ENCODE measurements at regions not wholly inside any gene's neighbourhood (a gene's known extent, or its start where the extent isn't known, plus 50 kb on each side); places are given as distances from the start of the nearest gene placed in this dataset.

DNA sequence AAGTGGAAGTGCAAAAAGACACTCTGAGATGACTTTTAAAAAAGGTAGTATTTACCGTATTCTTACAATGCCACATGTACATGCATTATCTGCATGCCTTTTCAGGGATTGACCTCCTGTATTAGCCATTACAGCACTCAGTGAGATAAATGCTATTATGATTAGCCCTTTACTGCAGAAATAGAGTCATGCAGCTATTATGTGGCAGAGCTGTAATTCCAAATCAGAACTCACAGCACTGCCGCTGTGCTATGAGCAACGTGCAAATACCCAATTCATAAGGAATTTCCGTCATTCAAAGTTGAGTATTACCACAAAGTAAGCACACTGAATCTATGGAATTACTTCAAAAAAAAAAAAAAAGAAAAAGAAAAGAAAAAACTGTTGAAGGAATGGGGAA lies 92.1 kb upstream of the SMAD1 start:
- TF ChIP-seq, protein P1, sequence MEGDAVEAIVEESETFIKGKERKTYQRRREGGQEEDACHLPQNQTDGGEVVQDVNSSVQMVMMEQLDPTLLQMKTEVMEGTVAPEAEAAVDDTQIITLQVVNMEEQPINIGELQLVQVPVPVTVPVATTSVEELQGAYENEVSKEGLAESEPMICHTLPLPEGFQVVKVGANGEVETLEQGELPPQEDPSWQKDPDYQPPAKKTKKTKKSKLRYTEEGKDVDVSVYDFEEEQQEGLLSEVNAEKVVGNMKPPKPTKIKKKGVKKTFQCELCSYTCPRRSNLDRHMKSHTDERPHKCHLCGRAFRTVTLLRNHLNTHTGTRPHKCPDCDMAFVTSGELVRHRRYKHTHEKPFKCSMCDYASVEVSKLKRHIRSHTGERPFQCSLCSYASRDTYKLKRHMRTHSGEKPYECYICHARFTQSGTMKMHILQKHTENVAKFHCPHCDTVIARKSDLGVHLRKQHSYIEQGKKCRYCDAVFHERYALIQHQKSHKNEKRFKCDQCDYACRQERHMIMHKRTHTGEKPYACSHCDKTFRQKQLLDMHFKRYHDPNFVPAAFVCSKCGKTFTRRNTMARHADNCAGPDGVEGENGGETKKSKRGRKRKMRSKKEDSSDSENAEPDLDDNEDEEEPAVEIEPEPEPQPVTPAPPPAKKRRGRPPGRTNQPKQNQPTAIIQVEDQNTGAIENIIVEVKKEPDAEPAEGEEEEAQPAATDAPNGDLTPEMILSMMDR (IDR thresholded peaks at IDR 0.05; ENCODE audit: insufficient read depth, low read length, missing control alignments), result no peak
- DNase-seq (ENCODE audit: low read depth, low spot score), result no peak
- CTCF ChIA-PET, result no interaction called here
- POLR2A ChIA-PET, result no interaction called here
- H3K4me3 ChIP-seq (ENCODE audit: low read depth, low read length), result no peak overlapping the region

DNA sequence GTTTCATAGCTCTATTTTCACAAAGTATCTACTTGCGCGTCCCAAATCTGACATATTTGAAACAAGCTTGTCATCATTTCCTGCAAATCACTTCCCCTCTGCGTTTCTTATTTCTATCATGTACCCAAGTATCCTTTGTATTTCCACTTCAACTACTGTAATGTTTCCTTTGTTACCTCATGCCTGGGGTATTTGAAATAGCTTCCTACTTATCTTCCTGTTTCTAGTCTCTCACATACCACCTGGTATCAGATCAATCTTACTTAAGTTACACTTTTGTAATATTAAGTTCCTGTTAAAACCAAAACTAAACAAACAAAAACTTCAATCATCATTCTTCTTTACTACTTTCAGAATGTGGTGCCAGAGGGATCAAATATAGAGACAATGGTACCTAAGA lies 93.6 kb upstream of the SMAD1 start:
- TF ChIP-seq, protein P1 (IDR thresholded peaks at IDR 0.05; ENCODE audit: insufficient read depth, low read length, missing control alignments), result no peak
- no peak overlapping the region for H3K4me3 ChIP-seq (ENCODE audit: low read depth, low read length)
- POLR2A ChIA-PET, result no interaction called here
- DNase-seq (ENCODE audit: low read depth, low spot score), result no peak
- CTCF ChIA-PET, result no interaction called here

DNA sequence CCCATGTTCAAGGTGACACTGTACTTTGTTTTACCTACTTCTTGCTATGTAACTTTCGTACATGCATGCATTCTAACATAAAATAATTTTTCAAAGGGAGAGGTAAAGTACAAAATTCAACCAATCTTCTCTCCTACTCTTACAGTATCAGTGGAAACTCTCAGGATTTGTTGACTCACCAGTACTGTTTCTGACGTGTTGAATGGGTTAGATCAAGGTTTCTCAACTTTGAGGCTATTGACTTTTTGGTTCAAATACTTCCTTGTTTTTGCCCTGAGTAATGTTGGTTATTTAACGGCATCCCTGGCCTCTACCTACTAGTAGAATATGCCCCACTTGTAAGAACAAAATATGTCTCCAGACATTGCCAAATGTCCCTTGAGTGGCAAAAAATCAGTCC lies 94.6 kb upstream of the SMAD1 start:
- POLR2A ChIA-PET, result no interaction called here
- TF ChIP-seq, protein P1 (IDR thresholded peaks at IDR 0.05; ENCODE audit: insufficient read depth, low read length, missing control alignments), result no peak
- DNase-seq (ENCODE audit: low read depth, low spot score), result no peak
- CTCF ChIA-PET, result no interaction called here
- no peak overlapping the region for H3K4me3 ChIP-seq (ENCODE audit: low read depth, low read length)

DNA sequence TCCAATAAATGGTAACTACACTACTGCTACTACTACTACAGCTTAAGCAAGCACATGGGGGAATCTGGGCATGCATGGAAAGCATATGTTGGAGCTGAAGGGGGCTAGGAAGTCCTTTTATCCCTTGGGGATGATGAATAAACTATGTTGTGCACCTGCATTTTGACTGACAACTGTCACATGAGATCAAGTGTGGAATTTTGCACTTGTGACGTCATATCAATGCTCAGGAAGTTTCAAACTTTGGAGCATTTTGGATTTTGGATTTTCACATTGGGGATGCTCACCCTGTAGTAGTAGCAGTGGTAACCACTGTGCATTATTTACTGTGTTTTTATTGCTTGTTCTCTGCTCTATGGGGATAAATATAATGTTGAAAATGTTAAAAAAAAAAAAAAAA lies 100.5 kb upstream of the SMAD1 start:
- ChIA-PET POLR2A (no interaction called here), CTCF (no interaction called here)
- DNase-seq (ENCODE audit: low read depth, low spot score), result no peak
- no peak overlapping the region for H3K4me3 ChIP-seq (ENCODE audit: low read depth, low read length)
- TF ChIP-seq, protein P1 (IDR thresholded peaks at IDR 0.05; ENCODE audit: insufficient read depth, low read length, missing control alignments), result no peak

DNA sequence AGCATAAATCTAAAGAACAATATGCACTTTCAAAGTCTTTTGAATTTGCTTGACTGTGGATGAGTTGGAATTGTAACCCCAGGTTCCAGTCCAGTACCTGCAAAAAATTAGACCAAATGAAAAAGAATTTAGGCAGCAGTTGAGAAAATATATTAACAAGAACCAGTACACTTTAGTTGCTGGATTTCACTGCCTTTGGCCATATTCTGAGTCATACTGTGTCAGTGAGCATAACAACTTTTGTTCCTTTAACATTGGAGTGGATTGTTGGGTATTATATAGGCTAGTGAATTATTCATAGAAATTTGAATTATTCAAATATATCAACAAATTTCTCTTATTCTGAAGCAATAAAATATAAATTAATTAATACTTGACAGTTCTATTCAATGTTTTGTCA lies 101.5 kb upstream of the SMAD1 start:
- ChIA-PET CTCF (no interaction called here), POLR2A (no interaction called here)

DNA sequence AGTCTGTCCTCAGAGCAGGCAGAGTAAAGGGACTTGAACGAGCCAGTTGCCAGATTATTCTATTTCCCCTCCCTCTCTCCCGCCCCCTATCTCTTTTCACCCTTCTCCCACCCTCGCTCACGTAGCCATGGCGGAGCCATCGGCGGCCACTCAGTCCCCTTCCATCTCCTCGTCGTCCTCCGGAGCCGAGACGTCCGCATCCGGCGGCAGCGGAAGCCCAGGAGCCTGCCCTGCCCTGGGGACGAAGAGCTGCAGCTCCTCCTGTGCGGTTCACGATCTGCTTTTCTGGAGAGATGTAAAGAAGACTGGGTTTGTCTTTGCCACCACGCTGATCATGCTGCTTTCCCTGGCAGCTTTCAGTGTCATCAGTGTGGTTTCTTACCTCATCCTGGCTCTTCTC lies 106.2 kb upstream of the SMAD1 start:
- DNase-seq (ENCODE audit: low read depth, low spot score), result no peak
- ChIA-PET POLR2A (no interaction called here), CTCF (no interaction called here)
- no peak overlapping the region for H3K4me3 ChIP-seq (ENCODE audit: low read depth, low read length)
- TF ChIP-seq, protein P1 (IDR thresholded peaks at IDR 0.05; ENCODE audit: insufficient read depth, low read length, missing control alignments), result no peak

More for the DNA sequence above, 101.5 kb upstream of the SMAD1 start:
- no peak overlapping the region for H3K4me3 ChIP-seq (ENCODE audit: low read depth, low read length)
- TF ChIP-seq, protein P1 (IDR thresholded peaks at IDR 0.05; ENCODE audit: insufficient read depth, low read length, missing control alignments), result no peak
- DNase-seq (ENCODE audit: low read depth, low spot score), result no peak
